HEK293T (cell line): ENCODE measurements at regions not wholly inside any gene's neighbourhood (a gene's known extent, or its start where the extent isn't known, plus 50 kb on each side); places are given as distances from the start of the nearest gene placed in this dataset.

Experiments used
- CTCF ChIA-PET: fragments of 350-600 bp; formaldehyde crosslinking; extraction: SDS; loops from one replicate; lab custom pipeline; 2021; ENCODE audit warnings: antibody characterized with exemption, inconsistent platforms; lab: Yijun Ruan, JAX
- POLR2A ChIA-PET: fragments of 350-600 bp; formaldehyde crosslinking; extraction: SDS; loops from one replicate; lab custom pipeline; 2020; ENCODE audit warnings: antibody characterized with exemption, inconsistent platforms; lab: Yijun Ruan, JAX
- DNase-seq: peaks from one replicate; pipeline ENCODE4 v3.0.0; 2012; ENCODE audit warnings: mixed read lengths; ENCODE audit errors: extremely low spot score
- ARNT ChIP-seq: fragments of 450-650 bp; IDR thresholded peaks from 2 replicates; pipeline ENCODE4 v1.6.1; 2017; ENCODE audit warnings: mild to moderate bottlenecking
- BHLHE40 ChIP-seq: fragments of 450-650 bp; IDR thresholded peaks from 2 replicates; pipeline ENCODE4 v1.6.1; 2016; ENCODE audit warnings: mild to moderate bottlenecking, moderate library complexity, borderline replicate concordance
- CTBP1 ChIP-seq: fragments of 450-650 bp; IDR thresholded peaks from 2 replicates; pipeline ENCODE4 v1.6.1; 2016; ENCODE audit warnings: borderline replicate concordance
- ELF4 ChIP-seq: fragments of 450-650 bp; IDR thresholded peaks from 2 replicates; pipeline ENCODE4 v1.6.1; 2017; ENCODE audit warnings: antibody characterized with exemption
- FOXA1 ChIP-seq: fragments of 450-650 bp; IDR thresholded peaks from 2 replicates; pipeline ENCODE4 v1.6.1; 2016; ENCODE audit warnings: mild to moderate bottlenecking
- FOXK2 ChIP-seq: fragments of 450-650 bp; IDR thresholded peaks from 2 replicates; pipeline ENCODE4 v1.6.1; 2016; ENCODE audit warnings: mild to moderate bottlenecking
- FOXM1 ChIP-seq: fragments of 450-650 bp; IDR thresholded peaks from 2 replicates; pipeline ENCODE4 v1.6.1; 2017; ENCODE audit warnings: mild to moderate bottlenecking, borderline replicate concordance
- HDGF ChIP-seq: fragments of 450-650 bp; IDR thresholded peaks from 2 replicates; pipeline ENCODE4 v1.6.1; 2017; ENCODE audit warnings: antibody characterized with exemption, borderline replicate concordance
- L3MBTL2 ChIP-seq: fragments of 450-650 bp; conservative IDR thresholded peaks from 2 replicates; pipeline ENCODE4 v1.6.1; 2016; ENCODE audit warnings: mild to moderate bottlenecking
- LEF1 ChIP-seq: fragments of 450-650 bp; IDR thresholded peaks from 2 replicates; pipeline ENCODE4 v1.6.1; 2017; ENCODE audit warnings: mild to moderate bottlenecking, borderline replicate concordance
- NFRKB ChIP-seq: fragments of 450-650 bp; IDR thresholded peaks from 2 replicates; pipeline ENCODE4 v1.6.1; 2016; ENCODE audit warnings: mild to moderate bottlenecking, moderate library complexity
- PKNOX1 ChIP-seq: fragments of 450-650 bp; IDR thresholded peaks from 2 replicates; pipeline ENCODE4 v1.6.1; 2016
- SP1 ChIP-seq: fragments of 450-650 bp; IDR thresholded peaks from 2 replicates; pipeline ENCODE4 v1.6.1; 2017
- SUZ12 ChIP-seq: fragments of 450-650 bp; IDR thresholded peaks from 2 replicates; pipeline ENCODE4 v1.6.1; 2016; ENCODE audit warnings: mild to moderate bottlenecking
- TARDBP ChIP-seq: fragments of 450-650 bp; IDR thresholded peaks from 2 replicates; pipeline ENCODE4 v1.6.1; 2016
- ZNF384 ChIP-seq: fragments of 450-650 bp; IDR thresholded peaks from 2 replicates; pipeline ENCODE4 v1.6.1; 2016

DNA sequence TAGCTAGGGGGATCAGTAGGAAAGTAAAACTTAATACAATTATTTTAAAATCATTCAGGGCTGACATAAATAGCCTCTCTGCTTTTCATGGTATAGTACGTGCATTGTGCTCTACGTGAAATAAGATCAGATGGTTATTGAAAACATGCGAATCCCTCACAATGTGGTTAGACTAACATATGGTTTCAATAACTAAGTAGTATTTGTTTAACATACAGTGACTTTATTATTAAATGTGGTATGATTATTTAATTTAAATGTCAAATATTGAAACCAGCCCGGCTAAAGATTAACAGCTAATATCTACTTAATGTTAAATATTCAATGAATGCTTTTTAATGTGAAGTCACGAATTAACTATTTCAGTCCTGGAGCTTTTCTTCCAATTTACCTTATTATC is 473.9 kb upstream of the THBS1 start:
- TF ChIP-seq BHLHE40 (no peak), FOXK2 (no peak), SUZ12 (no peak), ARNT (no peak), LEF1 (no peak), NFRKB (no peak), TARDBP (no peak), ZNF384 (no peak), FOXM1 (no peak), L3MBTL2 (no peak), ELF4 (no peak), PKNOX1 (no peak), HDGF (no peak), FOXA1 (no peak), SP1 (no peak)
- ChIA-PET CTCF (no interaction called here), POLR2A (no interaction called here)
- DNase-seq = no peak

DNA sequence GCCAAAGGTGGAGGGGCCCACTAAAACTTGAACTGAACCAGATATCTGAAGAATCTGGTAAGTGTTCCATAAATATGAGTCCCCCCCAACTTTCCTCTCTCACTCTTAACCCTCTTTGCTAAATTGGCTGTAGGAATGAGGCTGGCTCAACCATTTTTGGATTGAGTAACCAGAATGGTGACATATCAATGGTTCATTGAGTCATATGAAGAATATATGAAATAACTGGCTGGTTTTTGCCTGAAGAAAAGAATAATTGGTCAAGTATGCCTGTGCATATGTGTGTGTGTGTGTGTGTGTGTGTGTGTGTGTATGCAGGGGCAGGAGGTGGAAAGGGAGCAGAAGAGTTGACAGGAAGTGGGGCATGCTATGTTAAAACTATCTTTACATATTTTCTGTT is 472.9 kb upstream of the THBS1 start:
- no peak for DNase-seq
- no peak for TF ChIP-seq NFRKB
- ChIA-PET POLR2A (no interaction called here), CTCF (no interaction called here)

- TF ChIP-seq L3MBTL2 (no peak), FOXK2 (no peak), TARDBP (no peak), HDGF (no peak), ARNT (no peak)
Measured at GRCh38 chr15:39110336-39110735, 470.5 kb upstream of the THBS1 start.

GRCh38 chr15:39110746-39111145 is 470.1 kb upstream of the THBS1 start:
- ChIA-PET CTCF (no interaction called here), POLR2A (no interaction called here)
- no peak for DNase-seq
- TF ChIP-seq NFRKB (no peak), SUZ12 (no peak), BHLHE40 (no peak), L3MBTL2 (no peak), LEF1 (no peak), SP1 (no peak), FOXA1 (no peak), ARNT (no peak), ELF4 (no peak)

More at GRCh38 chr15:39110336-39110735, 470.5 kb upstream of the THBS1 start:
- POLR2A ChIA-PET = no interaction called here
- no peak for DNase-seq
- CTCF ChIA-PET = no interaction called here

DNA sequence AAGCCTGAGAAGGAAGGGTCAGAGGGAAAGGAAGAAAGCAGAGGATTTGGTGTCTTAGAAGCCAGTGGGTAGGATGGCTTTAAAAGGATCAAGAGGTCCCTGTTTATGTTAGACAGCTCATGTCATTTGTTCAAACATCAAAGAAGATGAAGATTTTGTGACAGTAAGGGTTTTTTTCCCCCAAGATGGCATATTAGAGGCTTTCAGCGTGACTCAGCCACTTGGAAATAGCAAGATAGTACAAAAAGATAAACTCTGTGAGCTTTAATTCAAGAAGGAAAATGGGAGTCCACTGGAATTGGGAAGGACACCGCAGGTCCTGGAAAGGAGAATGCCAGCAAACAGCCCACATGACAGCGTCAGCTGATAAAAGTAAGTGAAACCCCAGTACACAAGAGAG is 467.1 kb upstream of the THBS1 start:
- CTCF ChIA-PET = no interaction called here
- no peak for DNase-seq
- POLR2A ChIA-PET = no interaction called here
- TF ChIP-seq PKNOX1 (no peak), BHLHE40 (no peak), ELF4 (no peak), SUZ12 (no peak), HDGF (no peak), FOXK2 (no peak), FOXM1 (no peak), SP1 (no peak), L3MBTL2 (no peak), FOXA1 (no peak), CTBP1 (no peak)

DNA sequence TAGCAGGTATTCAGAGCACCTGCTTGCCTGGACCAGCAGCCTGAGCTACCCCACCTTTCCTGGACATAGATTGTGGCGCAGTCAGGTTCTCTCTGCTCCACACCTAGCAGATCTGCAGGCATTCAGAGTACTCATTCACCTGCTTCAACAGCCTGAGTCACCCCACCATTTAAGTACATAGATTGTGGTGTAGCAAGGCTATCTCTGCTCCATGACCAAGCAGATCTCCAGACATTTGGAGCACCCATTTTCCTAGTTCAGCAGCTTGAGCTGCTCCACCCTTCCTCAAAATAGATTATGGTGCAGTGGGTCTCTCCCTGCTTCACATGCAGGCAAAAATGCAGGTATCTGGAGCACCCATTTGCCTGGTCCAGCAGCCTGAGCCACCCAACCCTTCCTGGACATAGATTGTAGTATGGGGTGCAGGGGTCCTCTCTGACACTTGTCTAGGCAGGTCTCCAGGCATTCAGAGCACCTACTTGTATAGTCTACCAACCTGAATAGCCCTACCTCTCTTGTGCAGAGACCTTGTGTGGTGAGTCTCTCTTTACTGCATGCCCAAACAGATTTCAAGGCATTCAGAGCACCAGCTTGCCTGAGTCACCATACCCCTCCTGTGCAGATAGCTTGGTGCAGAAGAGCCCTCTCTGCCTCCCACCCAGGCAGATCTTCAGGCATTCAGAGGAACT is 466.0 kb upstream of the THBS1 start:
- ChIA-PET POLR2A (no interaction called here), CTCF (no interaction called here)
- TF ChIP-seq LEF1 (no peak), NFRKB (no peak), FOXK2 (no peak), HDGF (no peak), ARNT (no peak), PKNOX1 (no peak), SP1 (no peak), SUZ12 (no peak), BHLHE40 (no peak), ELF4 (no peak)
- DNase-seq = no peak

- TF ChIP-seq TARDBP (no peak), ZNF384 (no peak), ARNT (no peak), CTBP1 (no peak), HDGF (no peak), PKNOX1 (no peak), ELF4 (no peak), BHLHE40 (no peak), SUZ12 (no peak), NFRKB (no peak), SP1 (no peak), FOXM1 (no peak), FOXK2 (no peak), FOXA1 (no peak), LEF1 (no peak), L3MBTL2 (no peak)
Measured at GRCh38 chr15:39115379-39116057, 465.4 kb upstream of the THBS1 start.

More at GRCh38 chr15:39115379-39116057, 465.4 kb upstream of the THBS1 start:
- no peak for DNase-seq
- CTCF ChIA-PET = no interaction called here
- POLR2A ChIA-PET = no interaction called here
